ENCODE measurements at regions not wholly inside any gene's neighbourhood (a gene's known extent, or its start where the extent isn't known, plus 50 kb on each side); places are given as distances from the start of the nearest gene placed in this dataset.
A peak's percentile ranks its signal among the peaks of the same experiment; 100 is the strongest.

GRCh38 chr2:60002183-60002867 is 551.1 kb downstream of the BCL11A start:
- CTCF ChIA-PET: no interaction called here
- intact Hi-C loops (cut with micrococcal nuclease): no loop called here
- ATAC-seq: no peak

GRCh38 chr2:60000686-60001085 is 552.8 kb downstream of the BCL11A start:
- Histone ChIP-seq H3K4me3 (ENCODE audit: low read length) (no peak overlapping the region), H3K9me3 (ENCODE audit: control insufficient read depth in 2 of 3, low read length in 3 of 3) (no peaks in the 10 kb centered on the region), H3K27me3 (ENCODE audit: control insufficient read depth in 2 of 2, insufficient read depth in 2 of 2, low read length in 2 of 2) (peaks cover 0 to 4% of the 10 kb centered on the region in 2 donors), H3K36me3 (ENCODE audit: control insufficient read depth in 2 of 3, insufficient read depth in 3 of 3, low read length in 3 of 3) (no peaks in the 10 kb centered on the region), H3K27ac (ENCODE audit: low read depth, low read length) (no peak overlapping the region), H3K4me1 (ENCODE audit: control insufficient read depth in 2 of 2, insufficient read depth in 2 of 2, low read length in 2 of 2) (no peaks in the 10 kb centered on the region)
- Mint-ChIP-seq H3K9me3 (no peaks in the 10 kb centered on the region), H3K36me3 (no peaks in the 10 kb centered on the region), H3K27me3 (no peaks in the 10 kb centered on the region), H3K4me3 (no peak overlapping the region), H3K4me1 (no peaks in the 10 kb centered on the region), H3K27ac (no peak overlapping the region)
- ATAC-seq (no peak), DNase-seq (no peak)
- POLR2A ChIA-PET: no interaction called here
- CTCF ChIA-PET: no interaction called here
- intact Hi-C loops (cut with micrococcal nuclease): no loop called here

More at GRCh38 chr2:60002183-60002867, 551.1 kb downstream of the BCL11A start:
- no peaks in the 10 kb centered on the region for H3K9me3 ChIP-seq (ENCODE audit: control insufficient read depth in 2 of 3, low read length in 3 of 3)
- H3K4me3 ChIP-seq (ENCODE audit: low read length): no peak overlapping the region
- no peak overlapping the region for H3K27ac ChIP-seq (ENCODE audit: low read depth, low read length)
- POLR2A ChIA-PET: no interaction called here
- H3K36me3 ChIP-seq (ENCODE audit: control insufficient read depth in 2 of 3, insufficient read depth in 3 of 3, low read length in 3 of 3): no peaks in the 10 kb centered on the region
- Mint-ChIP-seq H3K27ac (no peak overlapping the region), H3K9me3 (no peaks in the 10 kb centered on the region), H3K4me3 (no peak overlapping the region), H3K4me1 (no peaks in the 10 kb centered on the region), H3K36me3 (no peaks in the 10 kb centered on the region), H3K27me3 (peaks cover 0 to under 1% (median 0%) of the 10 kb centered on the region in 5 donors)
- peaks cover 0 to 4% of the 10 kb centered on the region in 2 donors for H3K27me3 ChIP-seq (ENCODE audit: control insufficient read depth in 2 of 2, insufficient read depth in 2 of 2, low read length in 2 of 2)
- no peaks in the 10 kb centered on the region for H3K4me1 ChIP-seq (ENCODE audit: control insufficient read depth in 2 of 2, insufficient read depth in 2 of 2, low read length in 2 of 2)
- no peak for DNase-seq

GRCh38 chr2:59998324-59998723 is 555.1 kb downstream of the BCL11A start:
- H3K9me3 Mint-ChIP-seq: no peaks in the 10 kb centered on the region
- H3K27me3 Mint-ChIP-seq: no peaks in the 10 kb centered on the region
- Histone ChIP-seq H3K27ac (ENCODE audit: low read depth, low read length) (no peak overlapping the region), H3K4me1 (ENCODE audit: control insufficient read depth in 2 of 2, insufficient read depth in 2 of 2, low read length in 2 of 2) (no peaks in the 10 kb centered on the region), H3K9me3 (ENCODE audit: control insufficient read depth in 2 of 3, low read length in 3 of 3) (no peaks in the 10 kb centered on the region), H3K27me3 (ENCODE audit: control insufficient read depth in 2 of 2, insufficient read depth in 2 of 2, low read length in 2 of 2) (no peaks in the 10 kb centered on the region), H3K4me3 (ENCODE audit: low read length) (no peak overlapping the region), H3K36me3 (ENCODE audit: control insufficient read depth in 2 of 3, insufficient read depth in 3 of 3, low read length in 3 of 3) (no peaks in the 10 kb centered on the region)
- H3K4me1 Mint-ChIP-seq: no peaks in the 10 kb centered on the region
- DNase-seq (no peak), ATAC-seq (no peak)
- intact Hi-C loops (cut with micrococcal nuclease): no loop called here
- POLR2A ChIA-PET: no interaction called here
- H3K4me3 Mint-ChIP-seq: no peak overlapping the region
- no peak overlapping the region for H3K27ac Mint-ChIP-seq
- no peaks in the 10 kb centered on the region for H3K36me3 Mint-ChIP-seq
- CTCF ChIA-PET: no interaction called here

- H3K27me3 Mint-ChIP-seq: no peaks in the 10 kb centered on the region
- H3K36me3 ChIP-seq (ENCODE audit: control insufficient read depth in 2 of 3, insufficient read depth in 3 of 3, low read length in 3 of 3): no peaks in the 10 kb centered on the region
- intact Hi-C loops (cut with micrococcal nuclease): no loop called here
- no peaks in the 10 kb centered on the region for H3K27me3 ChIP-seq (ENCODE audit: control insufficient read depth in 2 of 2, insufficient read depth in 2 of 2, low read length in 2 of 2)
- CTCF ChIA-PET: no interaction called here
- no peak overlapping the region for H3K27ac Mint-ChIP-seq
- no peaks in the 10 kb centered on the region for H3K9me3 ChIP-seq (ENCODE audit: control insufficient read depth in 2 of 3, low read length in 3 of 3)
- no peaks in the 10 kb centered on the region for H3K4me1 Mint-ChIP-seq
- no peak overlapping the region for H3K27ac ChIP-seq (ENCODE audit: low read depth, low read length)
- H3K4me1 ChIP-seq (ENCODE audit: control insufficient read depth in 2 of 2, insufficient read depth in 2 of 2, low read length in 2 of 2): no peaks in the 10 kb centered on the region
- no peak overlapping the region for H3K4me3 ChIP-seq (ENCODE audit: low read length)
- no peak for DNase-seq
- POLR2A ChIA-PET: no interaction called here
- no peaks in the 10 kb centered on the region for H3K9me3 Mint-ChIP-seq
- no peak for ATAC-seq
- no peak overlapping the region for H3K4me3 Mint-ChIP-seq
- H3K36me3 Mint-ChIP-seq: no peaks in the 10 kb centered on the region
Observed at GRCh38 chr2:59997371-59997770, 556.1 kb downstream of the BCL11A start.

- H3K27me3 ChIP-seq (ENCODE audit: control insufficient read depth in 2 of 2, insufficient read depth in 2 of 2, low read length in 2 of 2): no peaks in the 10 kb centered on the region
- no peaks in the 10 kb centered on the region for H3K36me3 Mint-ChIP-seq
- no peaks in the 10 kb centered on the region for H3K9me3 Mint-ChIP-seq
- H3K27me3 Mint-ChIP-seq: no peaks in the 10 kb centered on the region
- intact Hi-C loops (cut with micrococcal nuclease): no loop called here
- no peak overlapping the region for H3K27ac Mint-ChIP-seq
- H3K4me1 Mint-ChIP-seq: no peaks in the 10 kb centered on the region
- DNase-seq (no peak), ATAC-seq (no peak)
- no peaks in the 10 kb centered on the region for H3K4me1 ChIP-seq (ENCODE audit: control insufficient read depth in 2 of 2, insufficient read depth in 2 of 2, low read length in 2 of 2)
- no peaks in the 10 kb centered on the region for H3K36me3 ChIP-seq (ENCODE audit: control insufficient read depth in 2 of 3, insufficient read depth in 3 of 3, low read length in 3 of 3)
- no peak overlapping the region for H3K4me3 ChIP-seq (ENCODE audit: low read length)
- H3K27ac ChIP-seq (ENCODE audit: low read depth, low read length): no peak overlapping the region
- H3K9me3 ChIP-seq (ENCODE audit: control insufficient read depth in 2 of 3, low read length in 3 of 3): no peaks in the 10 kb centered on the region
- CTCF ChIA-PET: no interaction called here
- H3K4me3 Mint-ChIP-seq: no peak overlapping the region
- POLR2A ChIA-PET: no interaction called here
Observed at GRCh38 chr2:59996855-59997254, 556.6 kb downstream of the BCL11A start.

DNA sequence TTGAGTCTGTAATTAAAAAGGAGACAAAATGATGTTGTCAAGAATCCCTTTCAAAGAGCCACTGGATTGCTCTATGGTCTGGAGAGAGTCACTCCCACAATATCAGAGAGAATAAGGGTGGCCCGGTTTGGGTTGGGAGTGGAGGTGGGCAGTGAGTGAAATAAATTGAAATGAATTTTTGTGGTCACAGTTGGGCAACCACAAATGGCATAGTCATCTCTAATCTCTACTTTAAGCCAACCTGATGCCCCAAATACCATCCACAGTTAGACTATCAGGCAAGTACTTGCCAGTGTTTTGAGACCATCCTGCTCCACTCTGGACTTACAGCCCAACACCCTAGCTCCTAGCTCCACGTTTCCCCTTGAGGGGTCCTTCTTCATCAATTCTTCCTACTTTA is 559.7 kb downstream of the BCL11A start:
- H3K4me1 Mint-ChIP-seq: no peaks in the 10 kb centered on the region
- no peaks in the 10 kb centered on the region for H3K27me3 ChIP-seq (ENCODE audit: control insufficient read depth in 2 of 2, insufficient read depth in 2 of 2, low read length in 2 of 2)
- H3K27ac Mint-ChIP-seq: no peak overlapping the region
- H3K27ac ChIP-seq (ENCODE audit: low read depth, low read length): no peak overlapping the region
- no peaks in the 10 kb centered on the region for H3K36me3 Mint-ChIP-seq
- H3K4me3 Mint-ChIP-seq: no peak overlapping the region
- CTCF ChIA-PET: no interaction called here
- H3K4me1 ChIP-seq (ENCODE audit: control insufficient read depth in 2 of 2, insufficient read depth in 2 of 2, low read length in 2 of 2): no peaks in the 10 kb centered on the region
- H3K4me3 ChIP-seq (ENCODE audit: low read length): no peak overlapping the region
- H3K9me3 ChIP-seq (ENCODE audit: control insufficient read depth in 2 of 3, low read length in 3 of 3): no peaks in the 10 kb centered on the region
- H3K9me3 Mint-ChIP-seq: no peaks in the 10 kb centered on the region
- POLR2A ChIA-PET: no interaction called here
- DNase-seq (no peak), ATAC-seq (no peak)
- H3K36me3 ChIP-seq (ENCODE audit: control insufficient read depth in 2 of 3, insufficient read depth in 3 of 3, low read length in 3 of 3): no peaks in the 10 kb centered on the region
- intact Hi-C loops (cut with micrococcal nuclease): no loop called here
- H3K27me3 Mint-ChIP-seq: no peaks in the 10 kb centered on the region

DNA sequence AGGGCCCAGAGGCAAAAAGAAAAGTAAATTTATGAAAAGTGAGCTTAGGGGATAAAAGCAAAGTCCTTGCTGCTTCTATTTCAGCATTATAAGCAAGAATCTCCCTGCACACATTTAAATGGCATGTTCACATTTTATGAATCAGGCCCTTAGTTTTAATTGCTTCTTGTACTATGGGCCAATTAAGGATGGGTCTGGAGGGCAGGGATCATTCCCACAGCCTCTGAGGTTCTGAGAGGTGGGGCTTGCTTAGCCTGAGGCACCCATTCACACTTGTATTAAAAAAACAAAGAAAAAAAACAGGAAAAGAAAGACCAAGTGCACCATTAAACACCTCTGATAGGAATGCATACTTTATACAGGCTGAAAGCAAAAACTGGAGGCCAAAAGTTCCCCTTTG is 565.1 kb downstream of the BCL11A start:
- no peak overlapping the region for H3K4me3 Mint-ChIP-seq
- no peaks in the 10 kb centered on the region for H3K9me3 ChIP-seq (ENCODE audit: control insufficient read depth in 2 of 3, low read length in 3 of 3)
- H3K27me3 Mint-ChIP-seq: no peaks in the 10 kb centered on the region
- peaks cover 0 to 2% (median 0%) of the 10 kb centered on the region in 11 donors for H3K9me3 Mint-ChIP-seq
- ChIA-PET POLR2A (no interaction called here), CTCF (interaction anchor here (0.7 kb wide), 1 partner anchor 20 kb away, joined by 3 read pairs; no protein-coding TSS in a partner anchor)
- H3K4me1 ChIP-seq (ENCODE audit: control insufficient read depth in 2 of 2, insufficient read depth in 2 of 2, low read length in 2 of 2): no peaks in the 10 kb centered on the region
- H3K27me3 ChIP-seq (ENCODE audit: control insufficient read depth in 2 of 2, insufficient read depth in 2 of 2, low read length in 2 of 2): no peaks in the 10 kb centered on the region
- no peaks in the 10 kb centered on the region for H3K36me3 ChIP-seq (ENCODE audit: control insufficient read depth in 2 of 3, insufficient read depth in 3 of 3, low read length in 3 of 3)
- peak overlapping the region in 1 of 9 donors; percentile 43 for H3K27ac Mint-ChIP-seq
- no peak overlapping the region for H3K4me3 ChIP-seq (ENCODE audit: low read length)
- no peaks in the 10 kb centered on the region for H3K36me3 Mint-ChIP-seq
- ATAC-seq (no peak), DNase-seq (no peak)
- intact Hi-C loops (cut with micrococcal nuclease): no loop called here
- no peaks in the 10 kb centered on the region for H3K4me1 Mint-ChIP-seq
- H3K27ac ChIP-seq (ENCODE audit: low read depth, low read length): no peak overlapping the region

Measured in naive thymus-derived CD4-positive, alpha-beta T cell (primary cell).